ENCODE measurements at regions not wholly inside any gene's neighbourhood (a gene's known extent, or its start where the extent isn't known, plus 50 kb on each side); places are given as distances from the start of the nearest gene placed in this dataset.

- TF ChIP-seq, protein P1, sequence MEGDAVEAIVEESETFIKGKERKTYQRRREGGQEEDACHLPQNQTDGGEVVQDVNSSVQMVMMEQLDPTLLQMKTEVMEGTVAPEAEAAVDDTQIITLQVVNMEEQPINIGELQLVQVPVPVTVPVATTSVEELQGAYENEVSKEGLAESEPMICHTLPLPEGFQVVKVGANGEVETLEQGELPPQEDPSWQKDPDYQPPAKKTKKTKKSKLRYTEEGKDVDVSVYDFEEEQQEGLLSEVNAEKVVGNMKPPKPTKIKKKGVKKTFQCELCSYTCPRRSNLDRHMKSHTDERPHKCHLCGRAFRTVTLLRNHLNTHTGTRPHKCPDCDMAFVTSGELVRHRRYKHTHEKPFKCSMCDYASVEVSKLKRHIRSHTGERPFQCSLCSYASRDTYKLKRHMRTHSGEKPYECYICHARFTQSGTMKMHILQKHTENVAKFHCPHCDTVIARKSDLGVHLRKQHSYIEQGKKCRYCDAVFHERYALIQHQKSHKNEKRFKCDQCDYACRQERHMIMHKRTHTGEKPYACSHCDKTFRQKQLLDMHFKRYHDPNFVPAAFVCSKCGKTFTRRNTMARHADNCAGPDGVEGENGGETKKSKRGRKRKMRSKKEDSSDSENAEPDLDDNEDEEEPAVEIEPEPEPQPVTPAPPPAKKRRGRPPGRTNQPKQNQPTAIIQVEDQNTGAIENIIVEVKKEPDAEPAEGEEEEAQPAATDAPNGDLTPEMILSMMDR (IDR thresholded peaks at IDR 0.05 in 8 of 11, conservative IDR thresholded peaks at IDR 0.05 in 3 of 11) = no peak
- TF ChIP-seq POLR2AphosphoS5 (IDR thresholded peaks at IDR 0.05) = no peak
- no peak for TF ChIP-seq POLR2A (IDR thresholded peaks at IDR 0.05)
Measured at GRCh38 chr12:124433879-124434278, 133.5 kb downstream of the NCOR2 start.
